Spleen (tissue), 7 donors: ENCODE measurements at regions not wholly inside any gene's neighbourhood (a gene's known extent, or its start where the extent isn't known, plus 50 kb on each side); places are given as distances from the start of the nearest gene placed in this dataset.

Experiments
- CTCF ChIP-seq, 11 experiments: fragments of 200-600 bp in 7 of 11; fragments of 450-650 bp in 4 of 11; sonication (generic) in 4 of 11; IDR thresholded peaks in 8 of 11; conservative IDR thresholded peaks in 3 of 11; 1 replicate in 7 of 11; 2 replicates in 4 of 11; pipeline versions ENCODE4 v1.4.0 to v1.8.0; 2016 to 2021; ENCODE audit warnings: antibody characterized with exemption in 11 of 11, inconsistent platforms in 4 of 11, mild to moderate bottlenecking in 1 of 11
- POLR2A ChIP-seq, 3 donors: fragments of 450-650 bp; IDR thresholded peaks; one replicate each; pipeline ENCODE4 v1.5.1; 2017; ENCODE audit warnings: antibody characterized with exemption in 3 of 3, mild to moderate bottlenecking in 1 of 3
- donor health status: DM: no; HTN: no; CAD: no; lungs with moderate emphysema.
- donor health status: DM: no; HTN: no; CAD: no.
- donor health status: DM: no; HTN: no; CAD: no.

- TF ChIP-seq CTCF (IDR thresholded peaks at IDR 0.05 in 8 of 11, conservative IDR thresholded peaks at IDR 0.05 in 3 of 11) (no peak), POLR2A (IDR thresholded peaks at IDR 0.05) (no peak)
Observed at GRCh38 chr15:92715758-92716157, 60.2 kb upstream of the FAM174B start.
